HG02623 (cell line): ENCODE measurements at regions not wholly inside any gene's neighbourhood (a gene's known extent, or its start where the extent isn't known, plus 50 kb on each side); places are given as distances from the start of the nearest gene placed in this dataset.

Experiments used
- ATAC-seq: cut with Tn5 transposase; IDR thresholded peaks from one replicate; pipeline ENCODE4 v1.9.1; 2021; ENCODE audit warnings: moderate library complexity; ENCODE audit not compliant: unreplicated experiment

DNA sequence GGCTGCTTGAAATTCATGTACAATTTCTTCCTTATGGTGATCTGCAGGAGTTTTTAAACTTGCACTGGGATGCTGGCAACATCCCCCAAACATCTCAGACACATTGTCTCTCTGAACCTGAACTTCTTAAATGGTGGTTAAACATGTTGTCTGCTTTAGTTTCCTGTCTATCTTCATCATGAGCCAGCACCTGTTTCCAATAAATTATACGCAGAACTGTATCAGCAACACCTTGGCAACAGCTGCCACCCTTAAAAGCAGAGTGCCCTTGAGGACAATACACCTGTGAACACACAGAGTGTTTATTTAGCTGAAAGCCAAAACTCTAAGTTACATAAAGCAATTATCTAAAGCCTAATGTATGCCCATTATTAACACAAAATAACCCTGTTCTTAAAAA lies 242.9 kb downstream of the WNT5A start:
- no peak for ATAC-seq

DNA sequence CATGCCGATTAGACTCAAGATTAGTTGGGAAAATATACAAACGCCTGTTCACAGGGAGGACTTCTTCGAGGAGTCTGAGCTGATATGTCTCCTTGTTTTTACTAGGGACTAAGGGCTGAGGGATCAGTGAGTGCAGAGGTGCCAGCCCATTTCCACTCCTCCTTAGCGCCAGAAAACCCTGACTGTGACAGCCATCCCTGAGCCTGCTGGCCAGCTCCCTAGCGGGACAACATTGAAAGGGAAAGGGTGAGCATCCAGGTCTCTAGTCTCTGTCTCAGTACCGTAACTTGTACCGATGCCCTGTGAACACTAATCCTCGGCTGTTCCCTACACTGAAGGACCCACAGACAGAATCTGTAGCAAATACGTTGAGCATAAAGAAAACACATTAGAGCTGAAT lies 243.4 kb downstream of the WNT5A start:
- no peak for ATAC-seq

DNA sequence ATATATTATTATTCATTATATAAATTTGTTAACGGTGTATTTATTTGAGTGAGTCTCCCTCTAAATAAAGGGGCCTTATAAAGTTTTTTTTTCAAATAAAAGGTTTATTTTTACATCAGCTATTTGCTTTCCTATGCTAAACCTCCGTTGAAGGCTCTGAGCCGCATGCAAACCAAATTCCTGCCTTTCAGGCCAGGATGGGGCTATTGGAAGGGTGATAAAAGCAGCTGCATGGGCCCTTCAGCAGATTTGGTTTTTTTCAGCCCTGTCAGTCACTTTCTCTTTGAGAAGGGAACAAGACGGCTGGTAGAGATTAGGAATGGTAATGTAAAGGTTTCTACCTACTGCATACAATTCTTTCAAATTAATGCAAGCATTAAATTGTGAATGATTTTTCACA lies 244.2 kb downstream of the WNT5A start:
- no peak for ATAC-seq

DNA sequence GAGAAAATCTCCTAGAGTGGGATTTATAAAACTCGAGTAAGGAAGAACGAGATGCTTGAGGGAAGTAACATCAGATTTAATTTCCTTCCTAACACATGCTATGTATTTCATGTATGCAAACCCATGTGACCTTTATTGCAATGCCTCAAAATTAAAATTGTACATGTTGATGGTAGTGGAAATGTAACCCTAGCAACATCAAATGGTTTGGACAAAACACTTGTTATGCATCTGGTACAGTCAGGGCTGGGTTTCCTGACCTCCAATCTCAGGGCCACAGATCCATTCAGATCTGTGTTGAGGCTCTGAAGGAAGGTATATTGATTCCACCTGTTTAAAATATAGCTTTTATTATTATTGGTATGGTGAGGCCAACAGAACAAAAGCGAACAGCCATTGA lies 246.0 kb downstream of the WNT5A start:
- ATAC-seq = no peak

DNA sequence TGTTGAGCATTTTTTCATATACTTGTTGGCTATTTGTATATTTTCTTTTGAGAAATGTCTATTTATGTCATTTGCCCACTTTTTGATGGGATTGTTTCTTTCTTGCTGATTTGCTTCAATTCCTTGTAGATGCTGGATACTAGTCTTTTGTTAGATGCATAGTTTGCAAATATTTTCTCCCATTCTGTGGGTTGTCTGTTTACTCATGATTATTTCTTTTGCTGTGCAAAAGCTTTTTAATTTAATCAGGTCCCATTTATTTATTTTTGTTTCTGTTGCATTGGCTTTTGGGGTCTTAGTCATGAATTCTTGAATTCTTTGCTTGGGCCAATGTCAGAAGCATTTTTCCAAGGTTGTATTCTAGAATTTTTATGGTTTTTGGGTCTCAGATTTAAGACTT lies 251.7 kb downstream of the WNT5A start:
- no peak for ATAC-seq

DNA sequence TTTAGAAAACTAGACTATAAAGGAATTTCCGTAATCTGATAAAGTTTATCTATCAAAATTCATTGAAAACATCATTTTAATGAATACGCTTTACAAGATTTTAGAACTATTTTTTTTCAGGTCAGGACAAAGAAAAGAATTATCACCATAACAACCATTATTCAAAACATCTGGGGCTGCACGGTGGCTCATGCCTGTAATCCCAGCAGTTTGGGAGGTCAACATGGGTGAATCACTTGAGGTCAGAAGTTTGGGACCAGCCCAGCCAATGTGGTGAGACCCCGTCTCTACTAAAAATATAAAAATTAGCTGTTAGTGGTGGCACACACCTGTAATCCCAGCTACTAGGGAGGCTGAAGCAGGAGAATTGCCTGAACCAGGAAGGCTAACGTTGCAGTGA lies 260.4 kb downstream of the WNT5A start:
- ATAC-seq = no peak

DNA sequence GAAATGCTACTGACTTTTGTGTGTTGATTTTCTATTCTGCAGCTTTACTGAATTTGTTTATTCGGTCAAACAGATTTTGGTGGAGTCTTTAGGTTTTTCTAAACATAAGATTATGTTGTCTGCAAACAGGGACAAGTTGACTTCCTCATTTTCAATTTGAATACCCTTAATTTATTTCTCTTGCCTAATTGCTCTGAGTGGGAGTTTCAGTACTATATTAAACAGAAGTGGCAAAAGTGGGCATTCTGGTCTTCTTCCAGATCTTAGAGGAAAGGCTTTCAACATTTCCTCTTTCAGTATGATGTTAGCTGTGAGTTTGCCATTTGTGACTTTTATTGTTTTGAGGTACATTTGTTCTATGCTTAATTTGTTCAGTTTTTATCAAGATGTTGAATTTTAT lies 268.5 kb downstream of the WNT5A start:
- no peak for ATAC-seq

DNA sequence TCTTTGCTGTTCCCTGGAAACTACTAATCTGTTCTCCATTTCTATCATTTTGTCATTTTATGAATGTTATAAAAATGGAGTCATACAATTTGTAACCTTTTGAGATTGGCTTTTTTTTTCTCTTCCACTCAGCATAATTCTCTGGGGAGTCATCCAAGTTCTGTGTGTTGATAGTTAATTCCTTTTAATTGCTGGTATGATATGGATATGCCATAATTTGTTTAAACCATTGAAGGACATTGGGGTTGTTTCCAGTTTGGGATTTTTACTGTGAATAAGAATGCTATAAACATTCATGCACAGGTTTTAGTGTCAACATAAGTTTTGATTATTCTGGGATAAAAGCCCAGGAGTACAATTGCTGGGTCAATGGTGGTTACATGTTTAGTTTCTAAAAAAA lies 279.4 kb downstream of the WNT5A start:
- ATAC-seq = no peak

DNA sequence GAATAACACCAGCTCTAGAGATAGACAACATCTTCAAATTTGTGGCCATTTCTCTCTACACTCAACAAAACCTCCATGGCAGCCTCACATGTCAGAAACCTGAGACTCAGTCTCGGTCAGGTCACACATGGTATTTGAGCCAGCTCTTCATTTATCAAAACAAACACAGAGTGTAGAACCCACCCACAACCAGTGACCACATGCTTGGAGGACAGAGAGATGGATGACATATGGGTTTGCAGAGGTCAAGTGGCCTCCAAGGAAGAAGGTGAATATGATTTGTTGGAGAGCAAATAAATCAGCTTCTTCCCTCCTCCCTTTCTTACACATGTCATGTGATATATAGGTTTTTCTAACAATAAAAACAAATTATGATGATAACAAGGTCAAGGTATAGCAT lies 278.1 kb upstream of the LRTM1 start:
- ATAC-seq = no peak

DNA sequence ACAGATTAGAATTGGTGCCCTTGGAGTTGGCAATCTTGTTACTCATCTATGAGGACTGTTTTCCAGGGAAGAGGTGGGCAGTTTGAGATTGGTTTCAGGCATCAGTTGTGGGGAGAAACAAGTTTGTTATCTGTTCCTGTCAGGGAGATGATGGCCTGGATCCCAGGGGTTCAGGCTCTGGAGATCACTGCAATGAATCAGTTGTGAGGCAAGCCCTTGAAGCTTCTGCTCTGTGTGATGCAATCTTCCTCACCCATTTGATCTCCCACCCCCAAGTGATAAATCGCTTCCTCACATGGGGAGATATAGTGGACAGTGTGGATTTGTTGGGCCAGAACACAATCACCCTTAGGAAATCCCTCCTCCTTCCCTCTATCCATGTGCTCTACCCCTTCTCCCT lies 276.6 kb upstream of the LRTM1 start:
- ATAC-seq = no peak

DNA sequence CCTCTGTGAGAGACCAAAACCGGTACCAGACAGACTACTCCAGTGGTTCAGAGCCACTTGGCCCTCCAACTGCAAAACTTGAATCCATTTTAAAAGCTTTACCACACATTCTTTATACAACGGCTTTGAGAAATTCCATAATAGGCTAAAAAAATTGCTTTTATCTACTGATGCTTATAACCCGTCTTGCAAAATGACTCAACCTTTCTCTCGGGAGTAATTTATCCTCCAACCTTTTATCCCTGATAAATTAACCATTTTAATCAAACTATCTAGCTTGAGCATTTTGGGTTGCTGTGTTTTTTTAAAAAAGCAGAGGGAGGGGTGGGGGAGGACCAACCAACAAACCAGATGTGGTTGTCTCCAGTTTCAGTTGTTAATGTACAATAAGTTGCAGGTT lies 275.7 kb upstream of the LRTM1 start:
- ATAC-seq = no peak

DNA sequence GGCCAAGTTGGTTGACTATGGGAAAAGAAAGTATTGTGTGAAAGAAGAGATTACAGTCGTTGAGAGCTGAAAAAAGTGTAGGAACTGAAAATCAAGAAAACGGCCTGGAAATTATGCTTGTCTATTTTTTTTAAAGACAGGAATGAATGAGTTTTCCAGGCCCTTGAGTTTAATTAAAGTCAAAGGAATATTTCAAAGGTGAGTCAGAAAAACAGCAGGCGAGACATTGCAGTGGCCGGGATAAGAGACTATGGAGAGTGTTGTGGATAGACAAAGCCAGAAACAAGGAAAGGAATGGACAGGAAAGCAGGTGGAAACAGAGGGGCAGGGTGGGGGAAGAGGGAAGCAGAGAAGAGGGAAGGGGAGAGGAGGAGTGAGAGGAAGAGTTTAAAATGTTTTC lies 275.1 kb upstream of the LRTM1 start:
- ATAC-seq = no peak

DNA sequence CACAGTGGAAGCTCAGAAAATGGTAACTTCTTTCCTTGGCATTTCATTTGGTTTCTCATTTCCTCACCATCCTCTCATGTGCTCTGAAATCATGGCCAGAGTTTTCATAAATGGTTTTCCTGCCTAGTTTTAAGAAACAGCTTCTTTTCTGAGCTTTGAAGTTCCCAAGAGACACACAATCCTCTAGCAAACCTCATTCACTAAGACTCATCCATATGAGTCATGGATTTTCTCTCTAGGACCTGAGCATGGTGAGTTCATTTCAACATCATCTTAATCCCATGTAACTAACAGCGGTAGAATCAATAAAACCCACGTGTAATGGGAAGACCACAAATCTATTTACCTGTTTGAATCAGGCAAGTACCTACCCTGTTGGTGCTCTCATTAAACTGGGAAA lies 274.5 kb upstream of the LRTM1 start:
- ATAC-seq = no peak

DNA sequence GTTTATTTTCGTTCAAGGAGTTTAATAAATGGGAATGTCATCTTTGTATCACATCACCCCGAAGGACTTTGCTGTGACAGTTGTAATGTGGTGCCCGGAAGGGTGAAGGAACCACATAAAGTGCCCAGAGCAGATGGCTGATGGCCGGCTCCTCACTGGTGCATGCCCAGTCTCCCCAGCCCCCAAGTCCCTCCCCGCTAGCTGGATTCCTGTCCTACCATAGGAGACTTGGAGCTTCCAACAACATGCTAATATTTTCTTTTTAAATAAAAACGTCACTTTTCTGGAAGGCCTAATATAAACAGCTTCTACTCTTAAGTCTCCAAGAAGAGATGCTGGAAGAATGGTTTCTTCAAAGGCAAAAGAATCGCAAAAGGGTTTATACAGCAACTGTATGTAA lies 273.9 kb upstream of the LRTM1 start:
- ATAC-seq = no peak

DNA sequence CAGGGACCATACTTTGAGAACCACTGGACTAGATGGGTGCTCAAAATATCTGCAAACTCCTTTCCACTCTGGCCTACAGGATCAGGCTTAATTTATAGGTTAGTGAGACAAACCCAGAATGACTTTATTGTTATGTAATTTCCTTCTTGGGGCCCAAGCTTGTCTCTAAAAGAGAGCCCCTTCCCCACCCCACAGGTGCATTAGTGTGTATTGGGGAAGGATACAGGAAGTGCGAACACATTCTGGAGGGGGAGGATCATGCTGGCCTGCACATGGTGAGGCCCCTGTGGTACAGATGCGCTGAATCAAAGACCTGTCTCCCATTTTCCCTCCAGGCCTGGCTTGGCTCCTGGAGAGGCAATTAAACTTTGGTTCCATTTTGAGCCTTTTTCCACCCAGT lies 273.0 kb upstream of the LRTM1 start:
- ATAC-seq = no peak

DNA sequence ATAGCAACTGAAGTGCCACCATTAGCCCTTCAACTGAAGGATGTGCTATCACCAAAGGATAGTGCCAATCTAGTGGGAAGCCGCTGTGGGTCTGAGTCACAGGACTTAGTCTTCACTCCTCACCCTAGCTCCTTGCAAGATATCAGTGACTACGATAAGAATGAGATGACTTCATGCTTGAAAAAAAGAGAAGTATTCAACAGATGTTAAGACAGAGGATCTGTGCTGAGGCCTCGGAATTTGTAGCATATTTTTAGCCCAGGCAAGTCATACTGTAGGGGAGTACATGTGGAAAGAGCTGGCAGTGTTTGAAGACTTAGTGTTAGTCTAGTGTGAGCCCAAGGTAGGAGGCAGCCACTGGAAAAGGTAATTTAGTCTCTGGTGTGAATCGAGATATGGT lies 270.7 kb upstream of the LRTM1 start:
- ATAC-seq = no peak

DNA sequence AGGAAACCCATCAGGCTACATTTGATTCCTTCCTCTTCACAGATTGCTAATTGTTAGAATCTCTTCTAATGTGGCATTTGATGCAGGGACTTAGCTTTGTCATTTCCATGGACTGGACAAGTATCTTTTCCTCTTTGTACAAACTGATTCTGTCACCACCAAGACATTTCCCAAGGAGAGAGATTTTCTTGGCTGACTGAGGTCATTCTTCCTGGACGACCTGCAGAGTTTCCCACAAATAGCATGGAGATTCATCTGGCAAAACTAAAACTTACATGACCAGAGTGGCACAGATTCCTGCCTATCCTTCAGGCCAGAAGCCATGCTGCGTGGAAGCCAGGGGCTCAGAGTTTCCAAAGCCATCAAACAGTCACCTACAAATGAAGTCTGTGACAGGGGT lies 269.2 kb upstream of the LRTM1 start:
- ATAC-seq = no peak

DNA sequence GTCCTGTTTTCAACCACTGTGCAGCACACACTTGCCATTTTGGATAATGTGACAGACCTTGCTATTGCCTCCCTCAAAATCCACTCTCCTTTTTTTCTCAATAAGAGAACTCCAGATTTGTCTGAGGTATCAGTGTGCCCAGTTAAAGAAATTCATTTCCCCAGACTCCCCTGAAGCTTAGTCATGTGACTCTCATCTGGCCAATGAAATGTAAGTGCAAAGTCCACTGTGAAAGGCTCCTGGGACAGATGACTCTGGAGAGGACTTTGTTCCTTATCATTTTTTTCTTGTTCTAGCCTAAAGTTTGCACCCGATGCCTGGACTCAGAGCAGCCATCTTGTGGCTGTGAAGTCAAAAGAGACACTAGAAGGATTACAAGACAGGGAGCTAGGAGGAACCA lies 268.6 kb upstream of the LRTM1 start:
- no peak for ATAC-seq

DNA sequence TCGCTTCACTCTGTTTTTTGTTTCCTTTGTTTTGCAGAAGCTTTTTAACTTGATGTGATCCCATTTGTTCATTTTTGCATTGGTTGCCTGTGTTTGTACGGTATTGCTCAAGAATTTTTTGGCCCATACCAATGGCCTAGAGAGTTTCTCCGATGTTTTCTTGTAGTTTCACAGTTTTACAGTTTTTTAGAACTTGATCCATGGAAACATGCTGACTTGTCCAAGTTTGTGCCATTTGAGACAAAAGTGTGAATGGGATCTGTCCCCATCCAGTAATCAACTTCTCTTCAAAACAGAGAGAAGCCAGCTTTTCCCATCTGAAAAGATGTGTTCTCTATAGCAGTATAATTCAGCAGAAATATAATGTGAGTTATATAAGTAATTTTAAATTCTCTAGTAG lies 266.5 kb upstream of the LRTM1 start:
- ATAC-seq = no peak

DNA sequence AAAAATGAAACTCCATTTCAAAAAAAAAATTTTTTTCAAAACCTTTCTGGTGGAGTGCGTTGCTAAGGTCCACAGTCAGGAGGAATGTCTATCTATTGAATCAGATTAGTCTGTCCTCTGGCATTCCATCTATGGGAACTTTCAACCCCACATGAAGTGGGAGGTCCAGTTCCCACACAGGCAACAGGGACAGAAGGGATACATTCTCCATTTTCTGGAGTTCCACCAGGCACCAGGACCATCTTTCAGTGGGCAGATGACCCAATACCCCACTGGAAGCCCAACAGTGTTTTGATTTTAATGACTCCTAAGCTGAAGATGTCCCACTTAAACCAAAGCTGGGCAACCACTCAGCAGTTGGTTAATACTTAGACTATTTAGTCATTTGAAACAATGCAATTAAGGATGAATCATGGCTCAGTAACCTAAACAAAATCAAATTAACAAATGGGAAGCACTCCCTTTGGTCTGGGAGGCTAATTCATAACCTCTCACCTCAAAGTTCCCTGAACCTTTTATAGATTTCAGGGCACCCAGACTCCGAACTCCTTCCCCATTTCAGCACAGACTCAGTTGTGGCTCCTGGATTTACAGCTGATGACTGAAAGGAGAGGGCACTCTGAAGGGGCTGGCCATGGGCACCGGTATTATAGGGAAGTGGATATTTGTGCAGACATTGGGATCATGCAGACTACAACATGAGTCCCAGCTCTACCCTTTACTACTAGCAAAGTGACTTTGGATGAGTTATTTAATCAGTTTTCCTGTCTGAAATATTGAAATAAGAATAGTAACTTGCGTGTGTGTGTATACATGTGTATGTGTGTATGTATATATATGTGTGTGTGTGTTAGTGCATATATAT lies 264.3 kb upstream of the LRTM1 start:
- no peak for ATAC-seq

DNA sequence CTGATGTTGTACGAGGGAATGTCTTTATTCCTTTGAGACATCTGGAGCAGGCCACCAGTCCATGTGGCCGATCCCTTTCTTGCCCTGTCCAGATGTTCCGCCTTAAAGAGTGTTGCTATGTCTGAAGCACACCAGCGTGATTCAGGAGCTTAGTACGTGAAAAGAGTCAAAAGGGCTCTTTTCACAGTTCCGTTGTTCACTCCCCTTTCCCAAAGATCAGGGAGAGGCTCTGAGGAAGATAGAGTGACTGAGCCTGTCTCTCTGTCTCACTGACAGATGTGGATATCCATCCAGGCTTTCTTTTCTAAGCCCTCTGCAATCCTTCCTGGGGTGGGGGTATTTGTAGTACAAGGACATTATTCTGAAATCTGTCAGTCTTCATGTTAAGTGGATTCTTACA lies 262.5 kb upstream of the LRTM1 start:
- no peak for ATAC-seq

DNA sequence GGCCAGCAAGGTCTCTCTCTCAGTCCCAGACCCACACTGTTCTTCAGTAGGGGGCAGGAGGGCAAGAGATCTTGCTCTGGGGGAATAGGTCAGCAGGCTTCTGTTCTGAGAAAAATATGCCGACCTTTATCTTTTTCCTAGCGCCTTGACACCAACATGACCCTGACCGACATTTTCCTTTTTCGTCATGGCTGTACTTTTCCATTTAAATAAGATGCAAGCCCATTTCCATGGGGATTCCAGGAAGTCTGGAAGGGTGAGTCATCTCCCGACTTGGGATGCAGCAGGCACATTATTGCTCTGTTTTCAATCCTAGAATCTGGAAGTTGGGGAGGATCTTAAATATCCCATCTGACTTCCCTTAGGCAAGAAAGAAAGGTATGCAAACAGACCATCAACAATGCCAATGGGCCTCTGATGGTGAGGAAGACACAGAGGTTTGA lies 261.5 kb upstream of the LRTM1 start:
- ATAC-seq = no peak

DNA sequence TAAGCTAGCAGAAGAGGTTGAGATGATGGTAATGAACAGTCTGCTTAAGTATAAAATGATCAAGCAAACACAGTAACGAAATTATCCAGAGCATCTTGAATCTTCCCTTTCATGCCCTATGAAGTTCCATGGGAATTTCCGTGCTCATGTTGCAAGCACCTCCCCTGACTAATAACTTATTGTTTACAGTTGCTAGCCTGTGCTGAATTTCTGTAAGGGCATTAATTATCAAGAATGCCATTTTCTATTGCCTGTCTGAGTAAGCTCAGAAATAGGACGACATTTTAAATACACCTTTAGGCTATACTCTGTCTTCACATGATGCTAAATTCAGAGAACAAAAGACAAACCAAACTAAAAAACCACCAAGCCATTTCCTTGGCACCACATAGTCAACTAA lies 257.5 kb upstream of the LRTM1 start:
- no peak for ATAC-seq
